NCI-H2227 (cell line): ENCODE measurements at regions not wholly inside any gene's neighbourhood (a gene's known extent, or its start where the extent isn't known, plus 50 kb on each side); places are given as distances from the start of the nearest gene placed in this dataset.
"Not testable (repeated sequence)": the region's sequence is repeated elsewhere in the genome, so short reads cannot be mapped to it uniquely, and the experiment has no call there.

ENCODE experiments used
- DNase-seq: peaks from one replicate; lab custom pipeline; 2025; ENCODE audit not compliant: unreplicated experiment; lab: John Stamatoyannopoulos, UW

DNA sequence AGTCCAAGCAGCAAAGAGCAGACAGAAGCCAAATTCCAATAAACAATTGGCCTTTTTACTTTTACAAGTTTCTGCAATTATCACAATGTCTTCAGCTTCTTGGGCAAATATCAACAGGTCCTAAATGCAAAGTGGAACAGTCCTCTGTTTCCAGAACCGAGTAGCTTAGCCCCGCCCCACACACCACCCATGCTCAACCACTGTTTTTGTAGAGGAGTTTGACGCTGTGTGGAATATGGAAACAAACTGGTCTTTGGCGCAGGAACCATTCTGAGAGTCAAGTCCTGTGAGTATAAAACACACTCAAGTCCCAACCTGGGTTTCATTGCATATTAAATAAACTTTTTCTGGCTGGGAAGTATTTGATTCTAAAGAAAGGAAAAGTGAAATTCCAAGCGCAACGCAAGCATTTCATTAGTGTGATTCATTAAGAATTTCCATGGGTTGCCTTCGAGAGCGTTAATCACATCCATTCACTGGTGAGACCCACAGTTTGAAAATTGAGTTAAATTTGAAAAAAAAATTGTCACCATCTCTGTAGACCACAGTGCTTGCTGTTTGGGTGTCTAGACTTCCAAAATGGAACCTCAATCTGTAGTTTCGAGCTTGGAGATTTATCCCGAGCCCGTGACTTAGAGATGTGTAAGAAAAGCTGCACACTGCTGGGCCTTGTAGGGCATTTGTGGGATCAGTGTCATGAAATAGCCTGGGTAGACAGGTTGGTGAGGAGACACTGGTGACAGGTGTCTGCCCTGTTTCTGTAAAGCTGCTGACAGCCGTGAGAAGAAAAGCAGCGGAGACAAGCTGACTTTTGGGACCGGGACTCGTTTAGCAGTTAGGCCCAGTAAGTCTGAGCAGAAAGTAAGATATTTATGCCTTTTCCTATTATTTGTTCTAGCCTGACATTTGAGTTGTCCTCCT lies 96.1 kb downstream of the DAD1 start:
- DNase-seq = no peak

DNA sequence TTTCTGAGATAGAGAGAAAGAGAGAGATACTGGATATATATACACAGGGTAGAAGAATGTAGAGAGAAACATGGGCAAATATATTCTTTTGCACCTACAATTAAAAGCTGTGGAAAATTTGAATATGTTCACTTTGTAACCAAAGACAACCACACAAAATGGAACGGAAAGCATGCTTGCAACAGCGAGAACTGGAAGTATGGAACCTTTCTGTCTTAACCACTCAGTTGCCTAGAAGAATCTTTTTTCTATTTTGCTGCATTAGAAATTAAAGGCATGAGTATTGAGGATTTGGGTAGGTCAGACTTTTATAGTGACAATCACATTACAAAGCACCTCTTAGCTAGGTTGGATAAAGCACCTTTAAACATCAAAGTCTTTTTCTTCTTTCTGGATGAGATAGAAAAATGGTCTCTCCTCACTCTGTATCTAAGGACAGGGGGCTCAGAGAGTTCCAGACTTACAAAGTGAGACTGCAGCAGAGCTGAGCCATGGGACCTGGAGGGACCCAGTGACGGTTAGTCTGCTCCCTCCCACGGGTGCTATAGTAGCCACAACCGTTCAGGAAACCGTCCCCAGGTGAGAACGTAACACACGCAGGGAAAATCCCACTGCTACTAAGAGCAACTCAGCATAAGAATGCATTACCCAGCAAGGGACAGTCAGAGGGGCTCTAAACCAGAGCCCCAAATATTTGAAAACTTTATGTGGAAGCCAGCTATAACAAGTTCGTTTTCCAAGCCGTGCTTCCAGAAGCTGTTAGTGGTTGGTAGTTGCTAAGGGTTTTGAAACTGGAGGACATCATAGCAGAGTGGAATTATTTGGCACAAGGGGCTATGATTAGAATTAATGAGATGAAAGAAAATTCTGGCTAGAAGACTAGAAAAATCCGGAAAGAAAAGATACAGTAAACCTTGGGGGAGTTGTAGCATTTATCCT lies 97.1 kb downstream of the DAD1 start:
- no peak for DNase-seq

DNA sequence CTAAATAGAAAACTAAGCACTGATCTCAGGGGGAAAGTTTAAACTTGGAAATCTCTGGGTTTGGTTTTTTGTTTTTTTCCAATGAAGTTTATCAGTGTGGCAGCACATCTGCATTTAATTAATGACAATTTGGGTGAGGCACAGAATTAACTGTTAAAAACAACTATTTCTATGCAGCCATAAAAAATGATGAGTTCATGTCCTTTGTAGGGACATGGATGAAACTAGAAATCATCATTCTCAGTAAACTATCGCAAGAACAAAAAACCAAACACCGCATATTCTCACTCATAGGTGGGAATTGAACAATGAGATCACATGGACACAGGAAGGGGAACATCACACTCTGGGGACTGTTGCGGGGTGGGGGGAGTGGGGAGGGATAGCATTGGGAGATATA lies 98.0 kb downstream of the DAD1 start:
- DNase-seq = not testable (repeated sequence)

DNA sequence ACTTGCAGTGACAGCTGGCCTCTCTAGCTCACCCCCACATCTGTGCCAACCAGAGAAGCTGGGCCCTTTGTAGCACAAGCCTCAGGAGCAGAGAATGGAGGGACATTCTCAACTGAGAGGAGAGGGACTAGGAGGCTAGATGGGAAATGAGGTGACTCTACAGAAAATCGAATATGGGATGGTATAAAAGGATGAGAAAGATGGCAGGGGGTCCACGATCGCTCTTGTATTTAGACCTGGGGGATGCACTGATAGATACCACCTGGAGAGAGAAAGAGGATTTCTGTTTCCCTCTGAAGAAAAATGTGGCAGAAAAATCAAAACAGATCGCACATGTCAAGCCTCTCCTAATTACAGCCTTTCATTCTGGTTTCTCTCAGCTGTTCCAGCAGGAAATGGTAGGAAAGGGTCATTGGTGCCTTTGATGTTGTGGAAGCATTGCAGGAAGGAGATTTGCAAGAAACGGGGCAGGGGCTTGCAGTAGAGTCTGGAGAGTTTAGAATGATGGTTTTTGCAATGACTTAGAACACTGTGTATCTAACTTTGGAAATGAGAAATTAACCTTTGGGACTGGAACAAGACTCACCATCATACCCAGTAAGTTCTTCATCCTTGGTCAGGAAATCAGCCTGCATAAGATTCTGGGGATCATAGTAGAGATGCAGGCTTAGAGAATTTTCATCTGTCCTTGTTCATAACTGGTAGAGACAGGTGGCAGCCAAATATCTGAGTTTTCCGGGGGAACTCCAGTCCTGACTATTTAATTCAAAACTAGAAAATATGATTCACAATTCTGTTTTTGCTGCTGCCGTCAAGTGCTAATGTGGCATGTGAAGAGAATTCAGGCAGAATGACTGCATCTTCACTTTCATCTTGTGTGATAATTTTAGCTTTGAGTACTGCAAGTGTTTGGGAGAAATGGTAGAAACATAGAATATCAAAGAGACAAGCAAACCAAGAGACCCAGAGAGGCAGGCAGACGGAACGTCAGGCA lies 98.8 kb downstream of the DAD1 start:
- DNase-seq = no peak

DNA sequence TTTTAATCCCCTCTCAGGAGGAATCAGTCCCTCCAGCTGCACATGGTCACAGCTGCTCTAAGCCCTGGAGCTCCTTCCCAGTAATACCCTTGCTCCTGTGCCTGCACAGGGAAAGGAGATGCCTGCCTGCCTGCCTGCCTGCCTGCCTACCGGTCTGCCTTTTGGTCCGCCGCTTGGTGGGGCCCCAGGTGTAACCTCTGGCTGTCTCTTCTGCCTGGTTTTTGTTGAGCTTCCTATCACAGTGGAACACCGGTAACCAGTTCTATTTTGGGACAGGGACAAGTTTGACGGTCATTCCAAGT lies 99.8 kb downstream of the DAD1 start:
- DNase-seq = no peak

DNA sequence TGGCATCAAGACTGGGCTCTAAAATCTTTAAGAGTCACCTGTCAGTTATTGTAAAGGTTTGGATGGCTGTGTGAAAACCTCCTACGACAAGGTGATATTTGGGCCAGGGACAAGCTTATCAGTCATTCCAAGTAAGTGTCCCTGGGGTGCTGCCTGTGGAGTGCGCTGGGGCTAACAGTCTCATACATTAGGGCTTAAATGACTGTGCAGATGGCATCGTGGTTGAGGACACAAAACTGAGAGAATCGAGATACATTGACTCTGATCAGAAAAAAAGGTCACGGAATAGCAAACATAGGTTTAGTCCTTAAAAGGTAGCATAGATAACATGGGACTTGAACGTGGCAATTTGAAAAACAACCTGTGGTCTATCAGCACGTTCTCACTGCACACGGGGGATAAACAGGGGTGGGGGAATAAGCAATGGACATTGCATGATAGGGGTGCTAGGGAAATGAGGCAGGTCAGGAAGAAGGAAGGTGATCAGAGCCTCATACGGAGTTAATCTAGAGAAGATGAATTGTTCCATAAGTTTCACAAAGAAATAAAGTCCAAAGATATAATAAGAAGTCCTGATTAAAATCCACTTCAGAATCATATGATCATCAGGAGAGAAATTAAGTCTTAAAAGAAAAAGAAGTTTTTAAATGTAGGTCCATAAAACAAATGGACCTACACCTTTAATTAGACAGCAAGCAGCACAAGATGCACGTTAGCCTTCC lies 100.3 kb downstream of the DAD1 start:
- DNase-seq = no peak

DNA sequence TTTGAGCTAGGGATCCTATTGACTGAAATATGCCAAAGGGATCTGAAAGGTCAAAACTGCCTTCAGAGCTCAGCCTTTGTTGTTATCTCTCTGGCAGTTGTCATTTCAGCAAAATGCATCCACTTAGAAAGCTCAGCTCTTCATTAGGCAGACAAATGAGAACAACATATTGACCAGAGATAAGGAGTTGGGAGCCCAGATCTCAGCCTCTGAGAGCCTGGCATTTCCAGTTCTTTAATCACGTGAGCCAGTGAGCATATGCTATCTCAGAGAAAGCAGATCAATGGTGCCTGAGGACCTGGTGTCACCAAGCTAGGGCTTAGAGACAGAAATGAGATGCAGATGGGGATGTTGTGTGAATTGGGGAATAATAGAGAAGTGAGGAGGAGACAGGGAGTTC lies 101.1 kb downstream of the DAD1 start:
- no peak for DNase-seq

DNA sequence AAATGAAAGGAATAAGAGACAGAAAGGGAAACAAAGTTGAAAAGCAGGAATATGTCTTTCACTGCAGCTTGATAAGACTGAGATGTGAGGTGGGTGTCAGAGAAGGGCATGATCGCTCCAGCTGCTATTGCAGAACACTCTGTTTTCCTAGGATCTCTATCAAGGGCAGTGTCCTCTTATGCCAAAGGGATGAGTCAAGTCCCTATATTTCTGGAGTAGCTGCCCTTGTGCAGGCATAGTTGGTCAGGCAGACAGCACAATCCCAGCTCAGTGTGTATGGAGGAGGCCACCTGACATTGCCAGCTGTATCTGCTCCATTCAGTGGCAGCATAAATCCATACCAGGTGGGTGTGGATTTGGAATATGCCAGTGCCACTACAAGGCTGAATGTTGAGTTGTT lies 101.6 kb downstream of the DAD1 start:
- no peak for DNase-seq

DNA sequence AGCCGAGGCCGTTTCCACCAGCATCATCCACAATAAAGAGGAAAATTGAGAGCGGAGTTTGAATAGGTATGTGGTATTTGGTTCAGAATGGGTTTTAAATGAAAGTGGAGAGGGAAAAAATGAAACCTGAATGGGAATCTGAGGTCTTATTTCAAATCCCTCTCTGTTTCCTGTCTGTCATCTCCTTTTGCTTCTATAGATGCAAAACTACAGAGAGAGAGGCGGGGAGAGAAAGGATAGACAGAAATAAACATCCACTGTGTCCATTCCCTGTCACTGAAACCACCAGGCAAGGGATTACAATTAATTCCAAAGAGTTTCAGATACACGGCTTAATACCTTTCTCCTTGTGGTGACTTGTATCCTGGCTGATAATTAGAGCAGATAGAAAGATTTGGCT lies 102.3 kb downstream of the DAD1 start:
- no peak for DNase-seq

DNA sequence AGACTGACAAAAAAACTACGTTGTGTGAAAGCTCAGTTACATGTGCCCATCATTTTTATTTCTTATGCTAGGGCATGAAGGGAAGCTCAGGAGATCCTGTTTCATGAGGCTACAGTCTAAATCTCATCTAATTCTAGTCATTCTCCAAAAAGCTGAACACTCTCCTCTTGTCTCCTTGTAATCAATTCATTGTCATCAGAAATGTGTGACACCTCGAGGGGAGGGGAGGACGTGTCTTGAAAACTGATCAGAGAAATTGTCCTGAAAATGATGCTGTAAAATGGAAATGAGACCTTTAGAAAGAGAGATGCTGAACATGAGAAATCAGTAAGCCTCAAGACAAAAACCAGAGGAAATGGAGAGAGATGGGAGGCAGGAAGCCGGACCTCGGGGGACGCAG lies 103.4 kb downstream of the DAD1 start:
- DNase-seq = no peak

DNA sequence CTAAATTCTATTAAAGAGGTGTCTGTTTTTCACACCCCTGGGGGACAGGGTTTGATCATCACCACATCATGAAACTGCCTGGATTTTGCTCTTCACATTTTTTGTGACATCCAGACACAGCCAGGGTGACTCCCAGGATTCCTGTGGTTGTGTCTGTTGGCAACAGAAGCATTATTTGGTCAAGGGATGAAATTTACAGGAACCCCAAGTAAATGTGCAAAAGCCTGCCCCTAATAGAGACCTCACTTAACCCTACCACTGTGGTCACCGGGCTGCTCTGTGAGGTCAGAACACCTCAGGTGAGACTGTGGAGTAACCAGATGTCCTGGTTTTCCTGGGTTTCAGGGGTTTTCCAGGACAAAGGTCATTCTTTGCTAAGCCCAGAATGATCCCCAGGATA lies 103.8 kb downstream of the DAD1 start:
- DNase-seq = no peak

DNA sequence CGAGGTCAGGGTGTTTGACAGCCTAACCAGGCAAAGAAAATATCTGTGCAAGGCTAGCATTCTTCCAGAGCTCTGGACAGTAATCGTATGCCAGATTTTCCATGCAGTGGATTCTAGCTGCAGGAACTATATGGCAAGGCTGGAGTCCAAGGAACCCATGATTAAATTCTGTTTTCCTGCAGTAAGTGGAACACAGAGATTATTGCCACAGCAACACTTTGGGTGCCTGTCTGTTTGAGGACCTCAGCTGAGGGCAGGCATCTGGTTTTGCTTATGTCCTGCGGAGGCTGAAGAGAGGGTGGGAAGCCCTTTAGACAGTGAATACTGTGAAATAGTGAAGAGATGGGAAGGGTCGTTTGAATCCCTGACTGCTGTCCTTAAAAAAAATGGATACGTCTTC lies 104.4 kb downstream of the DAD1 start:
- DNase-seq = no peak

DNA sequence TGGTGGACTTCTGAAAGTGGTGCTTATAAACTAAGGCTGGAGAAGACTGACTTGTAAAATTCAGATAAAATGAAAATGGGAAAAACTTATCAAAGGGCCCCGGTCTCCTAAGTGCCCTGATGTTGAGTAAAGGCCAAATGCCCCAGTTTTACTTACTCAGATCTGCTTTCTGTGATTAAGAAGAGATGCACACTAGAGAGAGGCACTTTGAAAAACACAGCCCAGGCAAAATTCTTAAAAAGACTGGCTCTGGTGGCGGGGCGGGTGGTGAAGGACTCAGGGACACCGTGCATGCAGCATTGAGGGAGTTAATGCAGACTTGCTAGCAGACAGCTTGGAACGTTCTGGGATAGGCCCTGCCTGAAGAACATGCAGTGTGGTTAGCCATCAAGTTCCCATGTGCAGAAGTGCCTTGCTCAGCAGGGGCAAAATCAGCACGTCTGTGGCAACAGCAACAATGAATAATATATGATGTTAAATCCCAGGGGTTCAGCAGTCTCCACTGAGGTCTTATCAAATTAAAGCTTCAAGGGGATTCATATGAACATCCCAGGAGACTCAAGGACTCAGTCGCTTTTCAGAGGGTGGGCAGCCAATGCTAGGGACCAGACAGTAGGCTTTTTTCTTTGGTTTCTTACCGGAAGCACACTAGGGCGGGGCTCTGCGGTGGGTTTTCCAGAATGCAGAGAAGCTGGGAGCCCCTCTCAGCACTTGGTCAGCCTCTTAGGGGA lies 105.0 kb downstream of the DAD1 start:
- no peak for DNase-seq

DNA sequence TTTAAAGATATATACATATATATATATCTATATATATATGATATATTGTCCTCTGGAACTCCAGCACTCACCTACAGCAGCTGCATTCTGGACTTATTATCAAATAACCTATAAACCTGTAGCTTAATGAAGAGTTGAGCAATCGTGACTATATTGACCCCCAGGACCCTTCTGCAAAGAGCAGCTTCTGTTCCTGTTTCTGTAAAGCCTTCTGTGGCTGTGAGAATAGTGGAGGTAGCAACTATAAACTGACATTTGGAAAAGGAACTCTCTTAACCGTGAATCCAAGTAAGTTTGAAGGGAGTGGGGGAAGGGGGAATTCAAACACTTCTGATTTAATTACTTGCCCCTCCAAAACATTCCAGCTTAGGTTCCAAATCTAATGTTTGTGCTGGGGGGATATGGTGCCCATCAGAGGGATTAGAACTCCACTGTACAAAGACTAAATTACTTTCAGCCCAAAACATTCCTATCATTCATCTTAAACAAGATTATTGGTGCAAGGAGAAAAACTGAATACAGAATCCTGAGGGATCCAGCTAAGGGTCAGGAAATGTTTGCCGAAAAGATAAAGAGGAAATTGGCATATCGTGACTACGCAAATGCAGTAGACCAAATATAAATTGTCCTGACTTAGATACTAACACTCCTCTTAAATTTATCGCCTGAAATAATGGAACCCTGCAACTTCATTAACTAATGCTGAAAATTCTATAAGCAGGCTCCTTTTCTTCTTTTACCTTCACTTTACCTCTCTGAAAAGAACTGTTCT lies 106.1 kb downstream of the DAD1 start:
- DNase-seq = no peak

DNA sequence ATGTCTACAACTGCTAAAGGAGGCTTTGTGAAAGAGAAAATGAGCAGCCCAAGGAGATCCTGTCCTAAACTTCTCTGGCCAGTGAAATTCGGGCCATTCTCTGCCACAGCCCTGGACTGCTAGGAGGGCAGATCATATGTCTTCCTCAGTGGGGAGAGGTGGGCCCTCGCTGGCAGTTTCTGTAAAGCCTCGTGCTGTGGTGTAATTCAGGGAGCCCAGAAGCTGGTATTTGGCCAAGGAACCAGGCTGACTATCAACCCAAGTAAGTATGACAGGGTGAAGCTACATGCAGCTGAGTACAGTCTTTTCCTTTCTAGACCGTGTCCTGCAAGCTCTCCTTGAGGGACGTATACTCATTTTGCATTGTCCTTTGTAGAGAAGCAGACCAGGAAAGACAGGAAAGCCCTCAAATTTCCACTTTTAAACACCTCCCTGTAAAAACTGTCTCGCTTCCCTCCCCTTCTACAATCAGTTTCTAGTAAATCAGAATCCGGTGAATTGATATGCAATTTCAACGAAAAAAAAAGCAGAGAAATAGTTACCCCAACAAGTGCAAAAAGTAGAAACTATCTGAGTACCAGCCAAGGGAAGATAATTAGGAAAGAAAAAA lies 106.8 kb downstream of the DAD1 start:
- no peak for DNase-seq

DNA sequence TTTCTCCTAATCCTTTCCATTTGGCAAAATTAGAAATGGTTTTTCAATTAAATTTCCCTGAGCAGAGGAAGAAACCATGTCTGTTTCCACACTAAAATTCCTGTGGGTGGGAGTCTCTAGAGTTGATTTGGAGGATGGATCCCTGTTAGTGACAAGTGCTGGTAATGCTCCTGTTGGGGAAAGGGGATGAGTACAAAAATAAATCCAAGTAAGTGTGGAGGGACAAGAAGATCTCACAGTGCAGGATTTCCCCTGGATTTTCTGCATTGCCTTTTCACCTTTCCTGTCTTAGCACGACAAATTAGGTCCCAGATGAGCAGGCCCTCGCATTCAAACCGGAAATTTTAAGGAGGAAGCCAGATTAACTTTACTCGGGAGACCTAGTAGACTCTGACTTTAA lies 107.5 kb downstream of the DAD1 start:
- DNase-seq = no peak

DNA sequence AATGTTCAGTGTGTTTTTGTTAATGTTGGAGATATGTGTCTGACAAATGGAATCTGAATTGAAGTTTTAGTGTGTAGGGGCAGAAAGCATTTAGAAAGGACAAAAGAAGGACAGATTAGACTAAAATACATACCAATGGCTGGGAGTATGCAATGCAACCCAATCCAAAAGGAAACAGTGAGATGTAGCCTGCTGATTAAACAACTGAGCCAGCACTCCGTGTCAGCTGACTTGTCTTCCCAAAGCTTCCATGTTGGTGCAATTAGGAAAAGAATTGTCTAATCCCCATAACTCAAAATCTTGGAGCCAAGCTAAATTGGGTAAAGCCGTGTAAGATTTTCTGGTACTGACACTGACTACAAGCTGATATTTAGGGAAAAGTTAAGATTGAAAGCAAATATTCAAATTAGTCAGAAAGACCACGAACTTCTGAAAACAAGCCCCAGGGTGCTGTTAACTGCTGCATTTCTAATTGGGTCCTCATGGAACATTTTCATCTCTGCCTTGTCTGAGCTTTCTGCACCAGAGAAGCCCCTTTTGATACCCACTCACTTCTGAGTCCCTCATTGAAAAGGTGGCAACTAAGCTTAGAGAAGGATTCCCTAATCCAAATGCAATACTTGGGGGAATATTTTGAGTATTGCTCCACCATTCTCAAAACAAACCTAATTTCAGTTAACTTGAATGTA lies 109.1 kb downstream of the DAD1 start:
- DNase-seq = no peak

DNA sequence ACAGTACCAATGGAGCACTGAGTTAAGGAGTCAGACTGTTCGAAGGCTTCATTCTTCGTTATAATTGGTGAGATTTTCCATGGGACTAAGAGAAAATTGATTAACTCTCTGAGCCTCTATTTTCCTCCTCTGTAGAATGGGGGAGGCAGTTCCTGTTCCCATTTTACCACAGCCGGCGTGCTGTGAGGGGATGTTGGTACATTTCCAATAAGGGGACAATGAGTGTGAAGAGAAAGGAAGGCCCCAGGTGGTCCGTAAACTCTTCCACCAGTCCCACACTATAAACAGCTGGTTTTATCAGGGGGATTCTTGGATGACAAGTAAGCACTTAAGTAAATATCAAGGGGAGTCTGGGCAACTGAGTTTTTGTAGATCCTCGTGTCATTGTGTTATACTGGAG lies 109.9 kb downstream of the DAD1 start:
- DNase-seq = no peak
